Colon (tissue), 2 donors: ENCODE measurements at regions not wholly inside any gene's neighbourhood (a gene's known extent, or its start where the extent isn't known, plus 50 kb on each side); places are given as distances from the start of the nearest gene placed in this dataset.
"Not testable (repeated sequence)": the region's sequence is repeated elsewhere in the genome, so short reads cannot be mapped to it uniquely, and the experiment has no call there.

ENCODE experiments used
- FAIRE-seq: peaks from 2 replicates; lab custom pipeline; 2012; peaks lifted over from hg19 to GRCh38; lab: Jason Lieb, UNC
- donor health status: control.
- donor health status: control.

DNA sequence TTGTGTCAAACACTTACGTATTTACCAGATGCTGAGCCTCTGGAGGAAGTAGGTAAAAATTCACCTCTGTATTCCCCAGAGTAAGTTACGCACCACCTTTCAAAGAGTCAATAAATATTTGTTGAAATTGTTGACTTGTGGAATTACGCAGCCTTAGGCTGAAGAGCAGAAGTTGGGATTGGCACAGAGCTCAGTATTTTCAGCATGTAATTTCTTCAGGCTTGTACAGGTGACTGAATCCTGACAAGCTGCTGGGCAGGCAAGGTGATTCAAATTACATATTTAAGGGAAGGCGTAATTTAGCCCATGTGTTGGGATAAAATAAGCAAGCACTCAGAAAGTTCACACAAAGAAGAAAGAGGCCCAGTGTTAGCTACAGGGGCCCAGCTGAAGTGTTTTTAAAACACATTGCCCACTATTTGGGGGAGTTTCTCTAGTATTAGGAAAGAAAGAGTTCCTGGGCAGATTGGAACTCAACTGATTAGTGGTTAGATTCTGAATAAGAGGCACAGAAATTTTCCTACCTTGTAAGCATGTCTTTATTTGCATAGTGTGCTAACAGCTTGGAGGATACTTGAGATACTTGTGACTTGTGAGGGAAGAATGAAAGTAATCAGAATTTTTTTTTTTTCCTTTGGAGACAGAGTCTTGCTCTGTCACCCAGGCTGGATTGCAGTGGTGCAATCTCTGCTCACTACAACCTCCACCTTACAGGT is 165.3 kb upstream of the FBXL7 start:
- no peak for FAIRE-seq

DNA sequence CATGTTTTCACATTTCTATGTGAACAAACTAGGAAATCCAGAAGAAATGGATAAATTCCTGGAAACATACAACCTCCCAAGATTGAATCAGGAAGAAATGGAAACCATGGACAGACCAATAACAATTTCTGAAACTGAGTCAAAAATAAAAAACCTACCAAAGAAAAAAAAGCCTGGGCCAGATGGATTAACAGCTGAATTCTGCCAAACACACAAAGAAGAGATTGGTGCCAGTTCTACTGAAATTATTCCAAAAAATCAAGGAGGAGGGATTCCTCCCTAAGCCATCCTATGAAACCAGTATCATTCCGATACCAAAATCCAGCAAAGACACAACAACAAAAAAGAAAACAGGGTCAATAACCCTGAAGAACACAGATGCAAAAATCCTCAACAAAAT is 166.9 kb upstream of the FBXL7 start:
- no peak for FAIRE-seq

DNA sequence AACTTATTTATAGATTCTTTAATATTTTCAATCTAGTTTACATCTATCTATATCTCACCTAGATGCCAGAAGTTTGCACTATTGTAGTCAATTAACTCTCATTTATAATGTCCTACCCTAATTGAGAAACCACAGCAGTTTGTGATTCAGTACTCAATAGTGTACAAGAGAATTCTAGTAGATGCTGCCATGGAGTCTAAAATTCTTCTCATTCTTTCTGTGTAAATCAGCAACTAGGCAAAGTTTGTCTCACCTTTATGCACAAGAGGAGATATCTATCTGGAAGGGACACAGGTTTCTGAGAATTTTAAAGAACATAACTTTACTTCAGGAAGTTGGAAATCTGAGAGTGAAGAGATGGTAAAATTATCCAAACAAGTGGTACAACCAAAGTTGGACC is 173.0 kb upstream of the FBXL7 start:
- no peak for FAIRE-seq

DNA sequence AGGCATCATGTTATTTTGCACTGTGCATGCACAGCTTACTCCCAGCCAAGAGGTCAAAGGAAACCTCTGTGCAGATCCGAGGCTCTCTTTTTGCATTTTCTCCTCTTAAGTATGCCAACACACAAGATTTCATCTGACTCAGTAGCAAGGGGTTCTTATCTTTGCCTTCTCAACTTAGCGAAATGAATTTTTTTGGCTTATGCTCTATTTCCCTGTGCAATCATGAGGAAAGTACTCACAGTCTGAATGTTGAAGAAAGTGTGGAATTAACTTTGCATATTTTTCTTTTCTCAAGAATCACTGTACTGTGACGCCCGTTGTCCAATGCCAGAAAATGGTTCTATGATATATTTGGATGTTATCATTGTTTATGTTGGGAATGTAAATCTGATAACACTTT is 173.5 kb upstream of the FBXL7 start:
- FAIRE-seq, result no peak

DNA sequence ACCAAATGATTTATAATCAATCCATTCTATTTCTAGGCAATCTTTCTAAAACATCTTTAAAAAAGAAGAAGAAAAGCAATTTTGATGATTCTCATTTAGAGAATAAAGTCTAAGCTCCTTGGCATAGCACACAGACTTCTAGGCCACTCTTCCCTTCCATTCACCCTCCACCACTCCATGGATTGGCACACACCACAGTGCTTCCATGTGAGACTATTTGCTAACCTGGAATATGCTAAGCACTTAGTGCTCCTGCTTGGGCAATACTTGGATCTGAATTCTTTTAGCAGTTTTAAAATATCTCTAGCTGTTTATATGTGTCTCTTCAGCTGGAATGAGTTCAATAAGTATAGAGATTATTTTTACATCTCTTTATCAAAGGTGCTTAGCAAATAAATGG is 177.6 kb upstream of the FBXL7 start:
- FAIRE-seq, result no peak

DNA sequence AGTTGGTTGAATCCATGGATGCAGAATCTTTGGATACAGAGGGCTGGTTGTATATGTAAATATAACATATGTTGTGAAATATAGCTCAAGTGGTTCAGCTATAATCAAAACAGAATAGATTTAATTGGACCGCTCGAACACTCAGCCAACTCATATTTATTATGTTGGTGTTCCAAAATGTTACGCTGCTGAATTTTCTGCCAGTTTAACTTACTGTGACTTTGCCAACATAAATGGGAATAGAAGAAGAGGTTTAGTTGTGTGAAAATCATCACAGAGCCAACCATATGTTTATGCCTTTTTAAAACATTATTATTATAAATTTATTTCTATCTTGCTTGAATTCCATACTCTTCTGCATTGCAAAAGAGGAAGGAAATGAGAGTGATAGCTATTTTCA is 178.2 kb upstream of the FBXL7 start:
- no peak for FAIRE-seq

DNA sequence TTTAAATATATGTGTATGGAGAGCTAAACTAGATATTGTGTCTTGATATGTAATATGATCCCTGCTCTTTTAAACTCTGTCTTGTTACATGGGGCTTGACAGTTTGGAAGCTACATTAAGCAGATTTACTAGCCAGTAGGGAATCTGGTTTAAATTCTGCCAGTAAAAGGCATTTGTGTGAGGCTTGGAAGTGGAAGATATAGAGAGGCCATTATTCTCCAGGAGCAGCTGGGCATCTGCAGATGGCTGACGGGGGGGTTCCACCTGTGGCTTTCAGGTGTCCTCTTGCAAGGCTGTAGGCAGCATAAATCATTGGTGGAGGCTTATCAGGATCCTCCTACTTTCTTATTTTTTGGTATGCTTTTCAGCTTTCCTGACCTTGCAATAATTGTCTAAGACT is 179.1 kb upstream of the FBXL7 start:
- no peak for FAIRE-seq

DNA sequence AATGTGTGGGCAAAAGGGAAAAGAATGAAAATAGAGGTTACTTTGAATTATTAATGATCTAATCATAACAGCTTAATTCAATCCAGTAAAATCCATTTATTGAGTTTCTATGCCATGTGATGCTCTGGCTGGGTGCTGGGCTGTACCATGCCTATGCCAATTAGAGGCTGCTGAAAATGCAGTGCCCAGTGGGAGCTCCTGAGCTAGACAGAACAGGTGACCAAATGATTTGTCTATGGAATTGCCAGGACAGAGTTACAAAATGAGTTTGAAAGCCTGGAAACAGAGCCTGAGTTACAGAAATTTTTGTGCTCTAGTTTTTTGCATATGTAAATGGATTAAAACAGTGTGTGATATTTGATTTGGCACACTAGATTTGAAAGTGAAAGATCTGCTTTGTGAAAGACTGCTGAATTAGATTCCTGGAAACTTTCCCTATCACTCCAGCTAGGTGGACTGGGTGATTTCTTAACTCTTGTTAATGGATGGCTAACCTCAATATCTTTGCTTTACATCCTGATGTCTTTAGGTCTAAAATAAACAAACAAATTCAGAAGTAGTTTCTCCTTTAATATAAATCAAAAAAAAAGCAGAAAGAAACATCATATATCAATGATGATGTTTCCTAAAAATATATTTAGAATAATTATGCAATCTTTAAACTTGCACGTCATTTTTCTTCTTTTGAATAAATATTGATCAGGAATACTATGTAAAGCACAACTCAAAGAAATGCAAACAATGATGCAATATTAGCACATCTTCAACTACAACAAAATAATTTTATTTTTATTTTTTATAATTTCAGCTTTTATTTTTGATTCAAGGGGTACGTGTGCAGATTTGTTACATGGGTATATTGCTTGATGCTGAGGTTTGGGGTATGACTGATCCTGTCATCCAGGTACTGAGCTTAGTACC is 194.8 kb upstream of the FBXL7 start:
- FAIRE-seq, result no peak

DNA sequence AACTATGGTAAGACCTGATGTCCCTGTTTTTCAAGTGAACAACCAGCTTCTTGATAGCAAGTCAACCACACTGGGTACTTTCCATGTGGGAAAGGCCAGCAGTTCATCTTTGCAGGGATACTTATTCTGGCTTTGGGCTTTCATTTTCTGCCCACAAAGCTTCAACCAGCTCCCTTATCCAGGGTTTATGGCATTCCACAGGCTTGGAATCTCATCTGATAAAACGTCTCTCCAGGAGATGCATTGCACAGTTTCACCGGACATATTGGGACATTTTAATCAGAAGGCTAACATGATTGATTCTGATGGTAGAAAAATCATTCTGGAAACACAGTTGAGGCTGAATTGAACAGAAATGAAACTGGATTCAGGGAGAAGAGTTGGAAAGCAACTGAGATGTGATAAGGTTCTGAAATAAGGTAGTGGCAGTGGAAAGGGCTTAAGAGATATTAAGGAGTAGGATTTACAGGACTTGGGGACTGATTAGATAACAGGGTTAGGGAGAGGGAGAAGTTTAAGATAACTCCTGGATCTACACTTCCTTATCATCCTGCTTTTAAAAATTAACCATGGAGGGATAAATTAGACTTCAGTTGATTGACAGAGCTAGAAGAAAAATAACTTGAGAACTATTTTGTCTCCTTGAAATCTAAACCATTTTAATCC is 195.8 kb upstream of the FBXL7 start:
- no peak for FAIRE-seq

DNA sequence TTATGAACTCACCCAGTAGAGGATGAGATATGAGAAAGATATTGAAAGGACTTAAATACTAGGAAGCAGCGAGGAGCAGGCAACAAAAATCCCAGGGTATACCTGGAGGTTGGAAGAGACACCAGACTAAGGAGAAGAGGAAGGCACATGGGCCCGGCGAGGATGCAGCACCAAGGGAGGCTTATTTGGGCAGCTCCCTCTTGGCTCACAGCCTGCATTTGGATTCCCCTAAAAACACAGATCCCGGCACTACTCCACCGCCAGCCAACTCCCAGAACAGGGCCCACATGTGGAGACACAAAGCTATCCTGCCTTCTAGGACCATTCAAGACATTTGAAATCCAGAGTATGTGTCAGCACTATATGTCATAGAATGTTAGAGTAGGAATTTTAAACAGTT is 199.8 kb upstream of the FBXL7 start:
- FAIRE-seq, result no peak

DNA sequence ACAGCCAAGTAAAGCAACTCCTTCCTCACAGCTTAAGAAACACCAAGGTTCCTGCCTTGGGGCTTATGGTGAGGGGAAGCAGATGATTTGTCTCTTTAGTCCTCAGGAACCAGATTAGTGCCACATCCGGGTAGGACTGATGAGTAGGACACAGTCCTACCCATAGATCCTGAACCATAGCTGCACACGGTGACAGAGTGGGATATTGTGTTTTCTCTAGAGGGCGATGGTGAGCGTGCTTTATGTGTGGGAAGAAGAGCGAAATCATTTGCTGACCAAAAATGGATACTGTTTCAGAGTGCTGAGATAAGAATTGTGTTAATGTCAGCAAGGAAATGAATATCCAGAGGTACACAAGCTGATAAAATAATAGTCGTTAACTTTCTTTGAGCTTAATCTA is 209.0 kb upstream of the FBXL7 start:
- no peak for FAIRE-seq

DNA sequence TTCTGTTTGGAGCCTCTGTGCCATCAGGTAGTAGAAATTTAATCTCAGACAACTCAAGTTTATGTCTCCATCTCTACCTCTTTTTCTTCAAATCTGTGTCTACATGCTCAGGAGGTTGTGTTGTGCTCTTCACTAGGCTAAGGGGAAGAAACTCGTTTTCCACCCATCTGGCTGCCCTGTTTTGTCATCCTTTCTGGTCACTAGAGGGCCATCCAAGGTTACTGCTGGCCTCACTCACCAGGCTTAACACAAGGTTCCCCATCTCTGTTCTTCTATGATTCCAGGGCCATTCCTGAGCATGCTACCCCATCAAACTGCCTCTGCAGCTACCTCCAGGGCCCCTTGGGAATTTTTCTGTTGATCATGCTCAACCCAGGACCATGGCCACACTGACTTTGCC is 213.3 kb upstream of the FBXL7 start:
- FAIRE-seq, result no peak

DNA sequence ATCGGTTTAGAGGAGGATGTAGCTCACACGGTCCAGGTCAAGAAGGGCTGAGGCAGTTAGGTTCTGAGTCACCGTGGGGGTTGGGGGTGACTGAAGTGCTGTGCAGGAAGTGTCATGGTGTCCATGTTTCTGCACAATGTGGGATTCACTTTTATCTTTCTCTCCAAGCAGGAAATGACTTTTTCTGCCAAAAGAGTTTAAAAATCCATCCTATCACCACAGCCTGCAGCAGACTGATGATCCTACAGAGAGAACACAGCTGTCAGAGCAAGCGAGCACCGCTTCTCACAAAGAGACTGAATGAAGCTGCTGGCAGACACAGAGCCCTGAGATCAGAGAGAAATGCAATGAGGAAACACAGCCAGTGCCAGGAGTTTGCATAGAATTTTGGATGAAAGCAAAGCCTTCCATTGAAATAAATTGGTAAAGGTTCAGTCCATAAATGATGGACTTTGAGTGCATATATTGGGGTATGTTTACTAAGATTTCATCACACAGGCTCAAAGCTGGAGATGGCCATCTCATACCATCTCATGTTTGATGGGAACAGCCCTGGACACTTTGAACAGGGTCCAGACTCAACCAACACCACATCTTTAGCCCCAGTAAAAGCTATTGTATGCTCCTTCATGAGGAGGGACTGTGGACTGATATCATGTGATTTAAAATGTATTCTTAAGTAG is 213.9 kb upstream of the FBXL7 start:
- FAIRE-seq, result no peak

DNA sequence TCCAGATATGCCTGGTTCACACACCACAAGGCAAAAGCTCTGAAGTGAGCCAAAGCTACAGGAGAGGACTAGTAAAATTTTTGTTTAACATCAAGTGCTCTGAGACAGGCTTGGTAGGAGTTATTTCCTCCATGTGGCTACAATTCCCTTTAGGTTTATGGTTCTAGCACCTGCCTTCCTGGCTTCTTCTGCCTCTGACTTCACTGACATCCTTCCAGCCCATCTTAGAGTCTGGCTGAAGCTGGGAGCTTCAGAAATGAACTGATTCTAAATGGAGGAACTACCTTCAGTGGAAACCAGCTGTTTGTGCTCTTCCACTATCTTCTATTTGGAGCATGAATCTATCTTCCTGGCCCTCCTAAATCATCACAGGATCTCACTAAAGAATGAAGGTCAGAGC is 215.3 kb upstream of the FBXL7 start:
- no peak for FAIRE-seq

DNA sequence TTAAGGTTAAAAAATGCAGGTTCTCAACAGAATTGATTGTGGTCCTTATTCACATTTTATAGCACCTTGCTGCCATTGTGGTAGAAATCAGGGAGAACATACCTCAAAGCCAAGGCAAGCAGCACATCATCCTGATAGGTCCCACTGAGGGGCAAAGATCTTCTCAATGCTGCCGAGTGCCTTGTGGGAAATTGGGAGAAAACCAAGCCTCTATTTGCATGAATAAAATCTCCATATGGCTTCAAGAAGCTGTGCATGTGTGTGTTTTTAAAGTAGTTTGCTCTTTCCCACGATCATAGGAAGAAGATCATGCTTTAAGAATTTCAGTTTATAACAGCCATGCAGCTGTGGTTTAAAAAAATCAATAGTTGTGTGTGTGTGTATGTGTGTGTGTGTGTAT is 216.9 kb upstream of the FBXL7 start:
- FAIRE-seq, result no peak

DNA sequence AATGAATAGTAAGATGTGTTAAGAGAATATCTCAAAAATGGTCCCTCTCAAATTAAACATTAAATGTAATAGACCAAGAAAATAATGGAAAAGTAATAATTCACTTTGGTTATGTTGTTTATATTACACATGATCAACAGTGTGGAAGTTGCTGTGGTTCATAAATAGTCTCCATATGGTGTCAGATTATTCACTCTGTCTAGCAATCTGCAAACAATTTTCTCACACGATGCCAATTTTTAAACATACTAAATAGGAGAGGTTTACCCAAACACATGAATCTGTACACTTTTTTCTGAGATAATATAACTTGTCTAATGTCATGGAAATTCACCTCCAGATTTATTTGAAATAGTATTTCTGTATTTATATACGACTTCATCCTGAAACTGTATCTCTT is 217.4 kb upstream of the FBXL7 start:
- no peak for FAIRE-seq

DNA sequence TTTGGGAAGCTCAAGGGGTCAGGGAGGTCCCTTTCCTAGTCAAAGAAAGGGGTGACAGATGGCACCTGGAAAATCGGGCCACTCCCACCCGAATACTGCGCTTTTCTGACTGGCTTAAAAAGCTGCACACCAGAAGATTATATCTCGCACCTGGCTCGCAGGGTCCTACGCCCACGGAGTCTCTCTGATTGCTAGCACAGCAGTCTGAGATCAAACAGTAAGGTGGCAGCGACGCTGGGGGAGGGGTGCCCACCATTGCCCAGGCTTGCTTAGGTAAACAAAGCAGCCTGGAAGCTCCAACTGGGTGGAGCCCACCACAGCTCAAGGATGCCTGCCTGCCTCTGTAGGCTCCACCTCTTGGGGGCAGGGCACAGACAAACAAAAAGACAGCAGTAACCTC is 228.4 kb upstream of the FBXL7 start:
- not testable (repeated sequence) for FAIRE-seq

DNA sequence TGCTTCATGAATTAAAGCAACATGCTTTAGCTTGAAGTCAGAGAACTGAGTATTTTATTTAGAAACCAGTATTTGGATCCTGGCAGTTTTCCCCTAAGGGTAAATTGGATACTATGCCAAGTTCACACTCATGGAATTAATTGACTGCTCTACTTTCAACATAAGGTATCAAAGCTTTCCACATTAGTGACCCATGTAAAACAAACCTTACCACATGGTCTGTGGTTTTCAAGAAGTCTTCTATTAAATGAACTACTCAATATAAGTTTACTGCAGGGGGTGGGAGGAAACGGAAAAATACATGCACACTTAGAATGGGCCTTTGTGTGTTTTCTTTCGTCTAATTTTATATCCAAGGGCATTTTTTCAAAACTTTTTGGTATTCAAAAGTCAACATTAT is 232.0 kb upstream of the FBXL7 start:
- no peak for FAIRE-seq

DNA sequence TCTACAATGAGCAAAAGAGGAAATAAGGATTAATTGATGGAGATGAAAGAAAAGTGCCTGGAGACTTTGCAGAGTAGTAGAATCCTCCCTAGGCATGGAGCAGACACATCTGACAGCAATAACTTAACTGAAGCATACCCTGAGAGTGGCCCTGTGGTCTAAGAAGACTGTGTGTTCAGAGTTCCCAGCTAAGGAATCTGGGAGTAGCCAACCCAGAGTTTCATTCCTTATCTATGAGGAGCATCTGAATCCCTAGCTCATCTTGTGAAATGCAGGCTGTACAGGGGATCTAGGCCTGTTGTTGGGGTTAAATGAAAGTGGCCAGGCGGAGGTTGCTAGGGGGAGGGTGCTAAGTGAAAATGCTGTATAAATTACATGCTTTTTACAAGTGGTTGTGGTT is 233.1 kb upstream of the FBXL7 start:
- no peak for FAIRE-seq

DNA sequence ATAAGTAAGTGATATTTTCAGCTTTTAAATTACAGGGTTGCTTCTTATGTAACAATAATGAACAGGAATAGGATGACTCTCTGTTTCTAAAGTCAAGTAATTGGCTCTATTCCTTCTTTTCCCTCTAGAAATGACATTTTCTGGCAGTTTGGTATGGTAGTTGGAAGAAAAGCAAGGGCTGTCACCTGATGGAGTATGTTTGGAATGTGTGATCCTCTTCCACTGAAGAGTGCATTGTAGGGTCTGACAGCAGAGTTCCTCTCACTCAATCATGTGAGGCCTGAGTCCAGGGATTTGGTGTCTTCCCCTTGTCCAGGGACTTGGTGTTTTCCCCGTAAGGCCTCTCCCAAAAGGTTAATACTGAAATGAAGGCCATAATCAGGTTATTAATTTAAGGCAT is 233.8 kb upstream of the FBXL7 start:
- no peak for FAIRE-seq

DNA sequence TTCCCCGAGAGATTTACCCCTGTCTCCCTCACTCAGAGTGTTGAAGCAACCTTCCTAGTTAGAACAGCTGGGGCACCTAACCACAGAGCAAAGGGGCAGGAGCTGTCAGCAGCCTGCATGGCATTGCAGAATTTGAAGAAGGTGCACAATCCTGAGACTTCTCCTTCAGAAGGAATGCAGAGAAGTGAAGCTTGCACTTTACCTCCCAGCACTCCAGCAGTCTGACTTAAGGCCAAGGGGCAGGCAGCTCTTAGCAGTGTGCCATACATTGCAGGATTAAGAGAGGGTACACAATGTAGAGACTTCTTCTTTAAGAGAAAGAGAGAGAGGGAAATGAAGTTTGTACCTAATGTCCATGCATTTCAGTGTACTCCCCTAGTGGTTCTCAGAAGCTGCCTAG is 236.0 kb upstream of the FBXL7 start:
- no peak for FAIRE-seq

DNA sequence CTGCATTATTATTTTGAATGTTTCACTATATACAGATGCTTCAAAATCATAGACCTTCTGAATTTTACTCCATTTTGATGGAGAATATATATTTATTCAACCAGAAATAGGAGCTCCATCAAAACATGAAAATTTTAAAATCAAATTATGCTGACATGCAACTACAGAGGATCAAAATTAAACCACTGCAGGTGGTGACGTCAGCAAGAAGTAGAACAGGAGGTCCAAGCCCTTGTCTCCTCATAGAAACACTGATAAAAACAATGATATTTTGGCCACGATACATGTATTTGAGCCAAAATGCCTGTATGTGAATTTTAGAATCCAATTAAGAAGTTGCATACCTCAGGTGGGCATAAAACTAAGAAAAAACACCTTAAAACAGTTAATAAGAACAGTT is 236.6 kb upstream of the FBXL7 start:
- FAIRE-seq, result no peak
